CD14-positive monocyte (primary cell): ENCODE measurements at regions not wholly inside any gene's neighbourhood (a gene's known extent, or its start where the extent isn't known, plus 50 kb on each side); places are given as distances from the start of the nearest gene placed in this dataset.

ENCODE experiments used
- DNase-seq, 3 donors: peaks; one replicate each; pipeline ENCODE4 v3.0.0-alpha.2; 2011 to 2022
- H2AFZ ChIP-seq: 2 replicates; pipeline ENCODE4 v1.6.0; 2012; ENCODE audit warnings: mild to moderate bottlenecking, low read depth, low read length, inconsistent platforms; ENCODE audit not compliant: insufficient read depth, poor library complexity, severe bottlenecking
- H3K27ac ChIP-seq, 2 donors: 1 replicate in 1 of 2; 2 replicates in 1 of 2; pipeline ENCODE4 v1.5.1; 2012 to 2013; ENCODE audit warnings: low read length in 2 of 2, control low read depth in 1 of 2, inconsistent platforms in 1 of 2, low read depth in 1 of 2, mild to moderate bottlenecking in 1 of 2
- H3K27me3 ChIP-seq, 2 donors: one replicate each; pipeline versions ENCODE4 v1.6.0 to v1.6.1; 2011 to 2013; ENCODE audit warnings: low read length in 2 of 2; ENCODE audit not compliant: control insufficient read depth in 2 of 2, insufficient read depth in 2 of 2
- H3K36me3 ChIP-seq, 2 donors: replicated peaks in 1 of 2; 1 replicate in 1 of 2; 2 replicates in 1 of 2; pipeline versions ENCODE4 v1.5.1 to v1.6.1; 2012 to 2013; ENCODE audit warnings: low read length in 2 of 2, control low read depth in 1 of 2, inconsistent platforms in 1 of 2, mild to moderate bottlenecking in 1 of 2; ENCODE audit not compliant: insufficient read depth in 2 of 2, control insufficient read depth in 1 of 2
- H3K4me1 ChIP-seq, 2 donors: 1 replicate in 1 of 2; 2 replicates in 1 of 2; pipeline versions ENCODE4 v1.5.1 to v1.6.1; 2012 to 2013; ENCODE audit warnings: low read length in 2 of 2, control low read depth in 1 of 2, inconsistent platforms in 1 of 2, mild to moderate bottlenecking in 1 of 2, moderate library complexity in 1 of 2; ENCODE audit not compliant: insufficient read depth in 2 of 2, control insufficient read depth in 1 of 2
- H3K4me2 ChIP-seq: replicated peaks from 2 replicates; pipeline ENCODE3; 2012; ENCODE audit warnings: low read length, moderate library complexity, mild to moderate bottlenecking; ENCODE audit not compliant: poor library complexity, severe bottlenecking; ENCODE audit errors: extremely low read depth
- H3K4me3 ChIP-seq, 3 experiments: fragments of 200-600 bp in 1 of 3; sonication (generic) in 1 of 3; replicated peaks in 1 of 3; 1 replicate in 2 of 3; 2 replicates in 1 of 3; pipeline ENCODE4 v1.5.1; 2011 to 2013; ENCODE audit warnings: low read length in 3 of 3, mild to moderate bottlenecking in 3 of 3, control low read depth in 2 of 3, low read depth in 2 of 3, inconsistent platforms in 1 of 3, moderate library complexity in 1 of 3
- H3K79me2 ChIP-seq: 2 replicates; pipeline ENCODE4 v1.6.0; 2012; ENCODE audit warnings: mild to moderate bottlenecking, control low read depth, inconsistent platforms, low read length, moderate library complexity; ENCODE audit not compliant: insufficient read depth
- H3K9ac ChIP-seq: 2 replicates; pipeline ENCODE4 v1.6.0; 2017; ENCODE audit warnings: low read length, mild to moderate bottlenecking; ENCODE audit not compliant: insufficient read depth, poor library complexity, severe bottlenecking
- H3K9me3 ChIP-seq, 2 donors: replicated peaks in 1 of 2; 1 replicate in 1 of 2; 2 replicates in 1 of 2; pipeline versions ENCODE4 v1.5.1 to v1.6.1; 2012 to 2013; ENCODE audit warnings: low read length in 2 of 2, control low read depth in 1 of 2; ENCODE audit not compliant: control insufficient read depth in 1 of 2, insufficient read depth in 1 of 2
- H4K20me1 ChIP-seq: 2 replicates; pipeline ENCODE4 v1.6.0; 2012; ENCODE audit warnings: mild to moderate bottlenecking, low read length, control low read depth, moderate library complexity; ENCODE audit not compliant: insufficient read depth
- H3K27ac Mint-ChIP-seq, 7 donors: one replicate each; pipeline ENCODE4 v1.8.0; 2020; ENCODE audit warnings: mild to moderate bottlenecking in 7 of 7, mixed read lengths in 7 of 7, moderate library complexity in 6 of 7, inconsistent platforms in 2 of 7
- H3K27me3 Mint-ChIP-seq, 3 donors: one replicate each; pipeline ENCODE4 v1.8.0; 2021 to 2022; ENCODE audit warnings: low read depth in 3 of 3, mild to moderate bottlenecking in 3 of 3, mixed read lengths in 3 of 3, moderate library complexity in 3 of 3, inconsistent platforms in 1 of 3
- H3K36me3 Mint-ChIP-seq, 2 donors: one replicate each; pipeline ENCODE4 v1.8.0; 2020; ENCODE audit warnings: mixed read lengths in 2 of 2, inconsistent platforms in 1 of 2, mild to moderate bottlenecking in 1 of 2
- H3K4me1 Mint-ChIP-seq: one replicate; pipeline ENCODE4 v1.8.0; 2020; ENCODE audit warnings: mild to moderate bottlenecking, mixed read lengths
- H3K4me3 Mint-ChIP-seq, 2 donors: one replicate each; pipeline ENCODE4 v1.8.0; 2020; ENCODE audit warnings: mild to moderate bottlenecking in 2 of 2, mixed read lengths in 2 of 2, moderate library complexity in 1 of 2
- H3K9me3 Mint-ChIP-seq, 7 donors: one replicate each; pipeline ENCODE4 v1.8.0; 2020 to 2022; ENCODE audit warnings: mixed read lengths in 7 of 7, mild to moderate bottlenecking in 6 of 7, moderate library complexity in 6 of 7, inconsistent platforms in 2 of 7
- WGBS: methylation state at CpG from one replicate; pipeline ENCODE4 v1.1.5; 2013; ENCODE audit warnings: missing lambda C conversion rate; ENCODE audit not compliant: insufficient coverage; 5-methylcytosine and 5-hydroxymethylcytosine counted together
- intact Hi-C, 2 donors: fragments of 100-400 bp; cut with micrococcal nuclease; formaldehyde crosslinking; loops; one replicate each; pipeline versions ENCODE4 v1.15.0 to v1.15.1; 2023
- TF ChIP-seq, protein P1 (sequence below): fragments of 200-600 bp; IDR thresholded peaks from one replicate; pipeline ENCODE4 v1.8.0; 2022; ENCODE audit warnings: antibody characterized with exemption, mild to moderate bottlenecking

DNA sequence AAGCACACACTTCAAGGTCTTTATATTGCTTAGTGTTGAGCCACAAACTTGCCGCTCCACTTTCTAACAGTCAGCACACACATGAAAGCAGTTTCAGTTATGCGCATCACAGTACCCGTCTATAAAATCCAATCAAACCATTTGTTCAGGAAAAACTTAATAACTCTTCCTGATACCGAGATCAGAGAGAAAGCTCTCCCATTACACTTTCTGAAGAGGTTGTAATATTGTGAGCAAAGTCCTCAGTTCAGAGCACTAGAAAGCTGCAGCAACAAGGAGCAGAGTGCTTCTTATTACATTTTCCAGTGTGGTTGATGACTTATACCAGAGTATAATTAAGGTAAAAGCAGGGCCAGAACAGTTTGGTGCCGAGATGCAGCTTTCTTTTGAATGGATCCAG lies 102.8 kb upstream of the F3 start:
- Mint-ChIP-seq H3K36me3 (no peaks in the 10 kb centered on the region), H3K27me3 (peaks cover 0 to 4% (median 1%) of the 10 kb centered on the region in 3 donors), H3K4me3 (no peak overlapping the region), H3K9me3 (no peaks in the 10 kb centered on the region), H3K4me1 (no peaks in the 10 kb centered on the region), H3K27ac (no peak overlapping the region)
- no peaks in the 10 kb centered on the region for H4K20me1 ChIP-seq
- no peak overlapping the region for H3K4me3 ChIP-seq
- no peaks in the 10 kb centered on the region for H3K9me3 ChIP-seq
- H3K4me2 ChIP-seq = no peak overlapping the region
- no peak overlapping the region for H2AFZ ChIP-seq
- intact Hi-C loops = no loop called here
- H3K27me3 ChIP-seq = no peaks in the 10 kb centered on the region
- H3K9ac ChIP-seq = no peak overlapping the region
- no peak for DNase-seq
- no peaks in the 10 kb centered on the region for H3K4me1 ChIP-seq
- no peaks in the 10 kb centered on the region for H3K79me2 ChIP-seq
- no peaks in the 10 kb centered on the region for H3K36me3 ChIP-seq
- no peak overlapping the region for H3K27ac ChIP-seq
- 100% methylated on average over 4 of the region's 5 CpGs for WGBS
- TF ChIP-seq, protein P1, sequence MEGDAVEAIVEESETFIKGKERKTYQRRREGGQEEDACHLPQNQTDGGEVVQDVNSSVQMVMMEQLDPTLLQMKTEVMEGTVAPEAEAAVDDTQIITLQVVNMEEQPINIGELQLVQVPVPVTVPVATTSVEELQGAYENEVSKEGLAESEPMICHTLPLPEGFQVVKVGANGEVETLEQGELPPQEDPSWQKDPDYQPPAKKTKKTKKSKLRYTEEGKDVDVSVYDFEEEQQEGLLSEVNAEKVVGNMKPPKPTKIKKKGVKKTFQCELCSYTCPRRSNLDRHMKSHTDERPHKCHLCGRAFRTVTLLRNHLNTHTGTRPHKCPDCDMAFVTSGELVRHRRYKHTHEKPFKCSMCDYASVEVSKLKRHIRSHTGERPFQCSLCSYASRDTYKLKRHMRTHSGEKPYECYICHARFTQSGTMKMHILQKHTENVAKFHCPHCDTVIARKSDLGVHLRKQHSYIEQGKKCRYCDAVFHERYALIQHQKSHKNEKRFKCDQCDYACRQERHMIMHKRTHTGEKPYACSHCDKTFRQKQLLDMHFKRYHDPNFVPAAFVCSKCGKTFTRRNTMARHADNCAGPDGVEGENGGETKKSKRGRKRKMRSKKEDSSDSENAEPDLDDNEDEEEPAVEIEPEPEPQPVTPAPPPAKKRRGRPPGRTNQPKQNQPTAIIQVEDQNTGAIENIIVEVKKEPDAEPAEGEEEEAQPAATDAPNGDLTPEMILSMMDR = no peak

DNA sequence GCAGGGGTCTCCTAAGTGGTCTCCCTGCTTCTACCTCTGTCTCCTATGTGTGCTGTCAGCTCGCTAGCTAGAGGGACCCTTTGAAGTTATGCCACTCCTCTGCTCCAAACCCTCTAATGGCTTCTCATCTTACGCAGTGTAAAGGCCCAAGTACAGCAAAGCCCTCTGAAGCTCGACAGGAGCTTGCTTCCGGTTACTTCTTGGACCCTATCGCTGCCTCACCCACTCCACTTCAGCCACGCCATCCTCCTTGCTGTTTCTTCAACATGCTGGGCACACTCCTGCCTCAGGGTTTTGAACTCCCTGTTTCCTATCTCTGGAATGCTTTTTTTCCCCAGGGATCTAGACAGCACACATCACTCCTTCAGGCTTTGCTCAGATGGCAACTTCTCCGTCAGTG lies 102.3 kb upstream of the F3 start:
- no peak overlapping the region for H3K27ac ChIP-seq
- Mint-ChIP-seq H3K9me3 (no peaks in the 10 kb centered on the region), H3K36me3 (no peaks in the 10 kb centered on the region), H3K4me3 (no peak overlapping the region), H3K27ac (no peak overlapping the region), H3K4me1 (no peaks in the 10 kb centered on the region), H3K27me3 (peaks cover 0 to 4% (median 1%) of the 10 kb centered on the region in 3 donors)
- no peaks in the 10 kb centered on the region for H3K9me3 ChIP-seq
- no peak overlapping the region for H3K4me2 ChIP-seq
- no peaks in the 10 kb centered on the region for H4K20me1 ChIP-seq
- H3K4me1 ChIP-seq = no peaks in the 10 kb centered on the region
- no peaks in the 10 kb centered on the region for H3K27me3 ChIP-seq
- no peak overlapping the region for H3K9ac ChIP-seq
- TF ChIP-seq, protein P1 = no peak
- no peak overlapping the region for H2AFZ ChIP-seq
- intact Hi-C loops = no loop called here
- no peaks in the 10 kb centered on the region for H3K79me2 ChIP-seq
- no peak overlapping the region for H3K4me3 ChIP-seq
- no peaks in the 10 kb centered on the region for H3K36me3 ChIP-seq
- WGBS = 100% methylated on average over 5 of the region's 7 CpGs
- no peak for DNase-seq
